ENCODE measurements at regions not wholly inside any gene's neighbourhood (a gene's known extent, or its start where the extent isn't known, plus 50 kb on each side); places are given as distances from the start of the nearest gene placed in this dataset.
"Not testable (repeated sequence)": the region's sequence is repeated elsewhere in the genome, so short reads cannot be mapped to it uniquely, and the experiment has no call there.

DNA sequence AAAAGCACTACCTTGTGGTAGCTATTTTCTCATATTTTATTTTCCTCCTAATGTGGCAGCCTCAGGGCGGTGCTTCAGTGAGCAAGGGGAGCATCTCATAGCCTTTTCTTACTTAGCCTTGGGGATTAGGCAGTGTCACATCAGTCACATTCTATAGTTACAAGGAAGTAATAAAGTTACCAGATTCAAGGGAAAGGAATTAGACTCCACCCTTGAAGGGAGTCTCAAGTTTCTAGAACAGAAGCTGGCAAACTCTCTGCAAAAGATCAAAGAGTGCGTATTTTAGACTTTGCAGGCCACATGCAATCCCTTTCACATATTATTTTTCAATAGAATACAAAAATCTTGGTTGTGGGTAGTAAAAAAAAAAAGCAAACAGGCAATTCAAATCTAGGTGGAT, 350.4 kb downstream of the AMY1C start:
- H3K4me3 ChIP-seq (ENCODE audit: low read depth, low read length): no peak overlapping the region
- no peak for DNase-seq (ENCODE audit: low read depth)
- TF ChIP-seq, protein P1, sequence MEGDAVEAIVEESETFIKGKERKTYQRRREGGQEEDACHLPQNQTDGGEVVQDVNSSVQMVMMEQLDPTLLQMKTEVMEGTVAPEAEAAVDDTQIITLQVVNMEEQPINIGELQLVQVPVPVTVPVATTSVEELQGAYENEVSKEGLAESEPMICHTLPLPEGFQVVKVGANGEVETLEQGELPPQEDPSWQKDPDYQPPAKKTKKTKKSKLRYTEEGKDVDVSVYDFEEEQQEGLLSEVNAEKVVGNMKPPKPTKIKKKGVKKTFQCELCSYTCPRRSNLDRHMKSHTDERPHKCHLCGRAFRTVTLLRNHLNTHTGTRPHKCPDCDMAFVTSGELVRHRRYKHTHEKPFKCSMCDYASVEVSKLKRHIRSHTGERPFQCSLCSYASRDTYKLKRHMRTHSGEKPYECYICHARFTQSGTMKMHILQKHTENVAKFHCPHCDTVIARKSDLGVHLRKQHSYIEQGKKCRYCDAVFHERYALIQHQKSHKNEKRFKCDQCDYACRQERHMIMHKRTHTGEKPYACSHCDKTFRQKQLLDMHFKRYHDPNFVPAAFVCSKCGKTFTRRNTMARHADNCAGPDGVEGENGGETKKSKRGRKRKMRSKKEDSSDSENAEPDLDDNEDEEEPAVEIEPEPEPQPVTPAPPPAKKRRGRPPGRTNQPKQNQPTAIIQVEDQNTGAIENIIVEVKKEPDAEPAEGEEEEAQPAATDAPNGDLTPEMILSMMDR (IDR thresholded peaks at IDR 0.05; ENCODE audit: insufficient read depth, low read length): no peak

GRCh38 chr1:104105465-104105864, 355.8 kb downstream of the AMY1C start:
- H3K4me3 ChIP-seq (ENCODE audit: low read depth, low read length): no peak overlapping the region
- TF ChIP-seq, protein P1 (IDR thresholded peaks at IDR 0.05; ENCODE audit: insufficient read depth, low read length): no peak
- no peak for DNase-seq (ENCODE audit: low read depth)

GRCh38 chr1:104120525-104120924, 370.8 kb downstream of the AMY1C start:
- TF ChIP-seq, protein P1 (IDR thresholded peaks at IDR 0.05; ENCODE audit: insufficient read depth, low read length): no peak
- no peak for DNase-seq (ENCODE audit: low read depth)
- no peak overlapping the region for H3K4me3 ChIP-seq (ENCODE audit: low read depth, low read length)

DNA sequence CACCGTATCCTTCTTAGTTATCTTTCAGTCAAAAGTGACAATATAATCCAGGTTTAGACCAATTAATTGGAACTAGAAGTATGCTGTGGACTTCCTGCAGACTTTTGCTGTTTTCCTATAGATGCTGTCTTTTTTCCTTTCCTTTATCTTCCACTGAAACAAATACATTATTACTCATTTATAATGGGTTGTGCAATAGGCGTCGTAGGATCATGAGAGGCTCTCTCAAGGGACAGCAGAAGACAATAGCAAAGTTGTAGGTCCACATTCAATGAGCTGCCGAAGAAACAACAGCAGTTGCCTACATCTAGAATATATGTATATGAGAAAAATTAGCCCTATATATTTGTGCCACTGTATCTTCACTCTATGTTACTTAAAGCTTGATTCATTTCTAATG, 371.6 kb downstream of the AMY1C start:
- TF ChIP-seq, protein P1 (IDR thresholded peaks at IDR 0.05; ENCODE audit: insufficient read depth, low read length): no peak
- no peak for DNase-seq (ENCODE audit: low read depth)
- H3K4me3 ChIP-seq (ENCODE audit: low read depth, low read length): no peak overlapping the region

DNA sequence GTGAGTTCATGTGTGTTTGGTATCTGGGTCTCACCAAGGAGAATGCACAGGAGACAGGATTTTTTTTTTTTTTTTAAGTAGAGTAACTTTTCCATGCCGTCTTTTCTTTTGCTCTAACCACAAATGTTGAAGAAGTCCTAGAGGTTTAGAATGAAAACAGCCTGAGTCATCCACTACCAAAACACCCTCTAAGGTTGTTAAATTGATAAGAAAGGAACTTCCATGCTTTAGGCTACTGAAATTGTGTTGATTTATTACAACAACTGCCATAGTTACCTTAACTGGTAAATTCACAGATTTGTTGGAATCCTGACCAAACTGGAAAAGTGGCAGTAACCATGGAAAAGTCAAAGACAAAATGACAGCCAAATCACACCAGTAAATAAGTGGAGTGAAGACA, 375.6 kb downstream of the AMY1C start:
- no peak overlapping the region for H3K4me3 ChIP-seq (ENCODE audit: low read depth, low read length)
- DNase-seq (ENCODE audit: low read depth): no peak
- TF ChIP-seq, protein P1 (IDR thresholded peaks at IDR 0.05; ENCODE audit: insufficient read depth, low read length): no peak

- no peak for DNase-seq (ENCODE audit: low read depth)
- TF ChIP-seq, protein P1 (IDR thresholded peaks at IDR 0.05; ENCODE audit: insufficient read depth, low read length): no peak
Observed at GRCh38 chr1:104125970-104126369, 376.3 kb downstream of the AMY1C start.

GRCh38 chr1:104132382-104132973, 382.8 kb downstream of the AMY1C start:
- no peak overlapping the region for H3K4me3 ChIP-seq (ENCODE audit: low read depth, low read length)
- TF ChIP-seq, protein P1 (IDR thresholded peaks at IDR 0.05; ENCODE audit: insufficient read depth, low read length): no peak
- no peak for DNase-seq (ENCODE audit: low read depth)

More at GRCh38 chr1:104125970-104126369, 376.3 kb downstream of the AMY1C start:
- no peak overlapping the region for H3K4me3 ChIP-seq (ENCODE audit: low read depth, low read length)

- not testable (repeated sequence) for H3K4me3 ChIP-seq (ENCODE audit: low read depth, low read length); DNase-seq (ENCODE audit: low read depth)
Observed at GRCh38 chr1:104135036-104135435, 385.3 kb downstream of the AMY1C start.

Measured in fibroblast of the aortic adventitia (primary cell).